Inflammatory macrophage treated with lipopolysaccharide for 4 hours (primary cell): ENCODE measurements at regions not wholly inside any gene's neighbourhood (a gene's known extent, or its start where the extent isn't known, plus 50 kb on each side); places are given as distances from the start of the nearest gene placed in this dataset.
"Not testable (repeated sequence)": the region's sequence is repeated elsewhere in the genome, so short reads cannot be mapped to it uniquely, and the experiment has no call there.

ENCODE experiments used
- DNase-seq: peaks from one replicate; pipeline ENCODE4 v3.0.0-alpha.2; 2020

DNA sequence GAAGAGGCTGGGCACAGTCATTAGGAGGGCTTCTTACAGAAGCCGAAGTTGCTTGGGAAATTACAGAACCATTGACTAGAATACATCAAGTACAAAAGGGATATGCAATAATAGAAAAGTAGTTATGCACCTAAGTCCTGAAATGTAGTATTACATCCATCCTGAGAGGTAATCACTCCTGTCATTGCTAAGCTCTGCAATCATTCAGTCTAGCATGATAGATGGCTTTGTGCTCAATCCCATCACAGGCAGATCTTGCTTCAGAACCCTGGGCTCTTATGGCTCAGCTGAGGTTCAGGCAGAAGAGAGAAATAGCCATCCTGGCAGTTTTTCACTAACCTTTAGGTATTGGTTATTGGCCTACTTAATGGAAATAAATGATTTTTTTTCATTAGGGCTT is 231.7 kb upstream of the AFF2 start:
- no peak for DNase-seq

GRCh38 chrX:148269513-148269912 is 230.9 kb upstream of the AFF2 start:
- DNase-seq: no peak

DNA sequence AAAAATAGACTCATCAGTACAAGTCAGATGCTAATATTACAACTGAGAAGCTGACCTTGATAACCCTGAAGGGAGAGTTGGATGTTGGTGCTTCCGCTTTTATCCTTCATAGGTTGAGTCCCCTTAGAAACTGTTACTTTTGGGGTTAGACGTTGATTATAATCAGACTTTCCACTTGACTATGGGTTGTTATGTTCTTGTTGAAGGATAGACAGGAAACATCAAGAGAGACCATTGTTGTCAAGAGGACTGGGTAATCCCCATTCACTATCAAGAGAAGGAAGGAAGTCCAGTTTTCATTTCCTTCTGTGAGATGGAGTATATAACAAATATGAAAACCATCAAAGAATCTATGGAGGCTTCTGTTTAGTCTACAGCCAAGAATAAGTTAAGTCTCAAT is 229.9 kb upstream of the AFF2 start:
- DNase-seq: no peak

- no peak for DNase-seq
These were observed 229.2 kb upstream of the AFF2 start for GRCh38 chrX:148271263-148271662.

- no peak for DNase-seq
These were observed 218.5 kb upstream of the AFF2 start for GRCh38 chrX:148281920-148282319.

GRCh38 chrX:148282504-148282903 is 217.9 kb upstream of the AFF2 start:
- no peak for DNase-seq

DNA sequence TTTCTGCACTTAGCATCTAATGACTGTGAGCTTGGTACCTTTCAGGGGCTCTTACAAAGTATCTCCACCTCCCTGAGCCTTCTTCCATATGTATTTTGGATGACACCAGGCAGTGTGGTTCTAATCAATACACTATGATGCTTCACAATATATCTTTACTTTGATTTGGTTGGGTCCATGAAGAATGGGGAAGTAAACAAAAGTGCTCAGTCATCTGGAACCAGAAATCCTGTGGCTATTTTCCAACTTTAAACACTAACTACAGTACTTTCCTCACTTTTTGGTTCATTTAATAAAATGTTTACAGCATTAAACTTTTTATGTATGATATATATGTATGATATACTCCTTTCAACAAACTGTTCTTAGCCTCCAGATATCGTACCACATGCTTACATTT is 216.4 kb upstream of the AFF2 start:
- DNase-seq: no peak

GRCh38 chrX:148284821-148285220 is 215.6 kb upstream of the AFF2 start:
- no peak for DNase-seq

GRCh38 chrX:148288451-148288850 is 212.0 kb upstream of the AFF2 start:
- DNase-seq: no peak

- DNase-seq: no peak
These were observed 210.4 kb upstream of the AFF2 start for GRCh38 chrX:148290041-148290440.

DNA sequence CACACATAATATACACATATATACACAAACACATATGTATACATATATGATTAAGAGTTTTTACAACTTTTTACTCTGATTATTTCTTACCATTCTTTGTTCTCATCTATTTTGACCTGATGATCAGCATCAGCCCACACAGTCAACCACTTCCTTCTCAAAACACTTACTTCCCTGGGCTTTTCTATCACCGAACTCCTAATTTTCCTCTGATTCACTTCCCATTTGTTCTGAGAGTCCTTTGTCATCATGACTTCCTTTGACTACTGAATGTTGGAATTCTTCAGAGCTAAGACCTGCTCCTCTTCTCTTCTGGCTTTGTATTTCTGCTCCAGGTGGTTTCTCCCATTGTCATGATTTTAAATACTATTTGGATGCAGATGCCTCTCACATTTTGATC is 209.5 kb upstream of the AFF2 start:
- peak; percentile 45 for DNase-seq

- DNase-seq: no peak
These were observed 201.7 kb upstream of the AFF2 start for GRCh38 chrX:148298737-148299136.

DNA sequence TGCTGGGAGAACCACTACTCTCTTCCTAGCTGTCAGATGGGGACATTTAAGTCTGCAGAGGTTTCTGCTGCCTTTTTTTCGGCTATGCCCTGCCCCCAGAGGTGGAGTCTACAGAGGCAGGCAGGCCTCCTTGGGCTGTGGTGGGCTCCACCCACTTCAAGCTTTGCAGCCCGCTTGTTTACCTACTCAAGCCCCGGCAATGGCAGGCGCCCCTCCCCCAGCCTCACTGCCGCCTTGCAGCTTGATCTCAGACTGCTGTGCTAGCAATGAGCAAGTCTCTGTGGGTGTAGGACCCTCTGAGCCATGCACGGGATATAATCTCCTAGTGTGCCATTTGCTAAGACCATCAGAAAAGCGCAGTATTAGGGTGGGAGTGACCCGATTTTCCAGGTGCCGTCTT is 195.2 kb upstream of the AFF2 start:
- not testable (repeated sequence) for DNase-seq

DNA sequence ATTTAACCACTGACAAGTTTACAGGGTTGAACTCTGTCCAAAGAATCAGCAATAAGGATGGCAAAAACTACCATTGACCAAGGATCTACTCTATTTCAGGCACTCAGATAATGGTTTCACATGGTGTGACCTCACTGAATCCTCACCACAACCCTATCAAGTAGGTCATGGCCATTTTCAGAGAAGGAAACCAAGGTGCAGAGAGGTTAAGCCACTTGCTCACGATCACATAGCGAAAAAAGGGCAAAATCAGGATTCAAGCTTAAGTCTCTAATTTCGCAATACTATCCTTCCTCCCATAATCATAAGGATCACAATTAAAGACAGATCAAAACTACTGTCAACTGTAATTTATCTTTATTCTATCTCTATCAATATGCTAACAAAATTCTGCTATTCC is 191.0 kb upstream of the AFF2 start:
- no peak for DNase-seq

DNA sequence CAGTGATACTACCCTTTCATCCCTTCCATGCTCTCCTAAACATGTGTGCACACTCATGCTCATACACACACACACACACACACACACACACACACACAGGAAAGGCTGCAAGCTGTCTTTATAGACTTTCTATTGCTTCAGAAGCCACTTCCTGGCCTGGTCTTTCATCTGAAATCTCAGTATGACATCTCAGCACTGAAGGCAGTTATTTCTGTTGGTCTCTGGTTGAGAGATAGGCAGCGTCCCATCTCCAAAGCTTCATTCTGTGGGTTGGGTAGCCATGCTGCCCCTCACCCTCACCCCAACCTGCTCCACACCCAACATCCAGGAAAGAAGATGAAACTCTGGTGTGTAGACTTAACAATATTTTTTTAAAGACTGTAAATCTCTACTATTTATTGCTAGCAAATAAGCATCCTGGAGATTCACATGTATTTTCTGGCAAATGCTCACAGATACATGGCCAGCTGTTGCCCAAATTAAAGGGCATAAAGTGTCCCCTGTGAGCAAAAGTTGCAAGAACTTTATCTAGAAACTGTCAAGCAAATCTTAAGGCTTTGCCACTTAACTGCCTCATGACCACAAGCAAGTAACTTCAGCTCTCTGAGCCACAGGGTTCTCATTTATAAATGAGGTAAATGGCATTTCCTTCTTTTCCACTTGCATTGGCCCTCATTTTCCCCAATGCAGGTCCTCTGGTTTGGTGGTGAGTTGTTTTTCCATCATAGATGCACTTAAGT is 189.8 kb upstream of the AFF2 start:
- DNase-seq: no peak

DNA sequence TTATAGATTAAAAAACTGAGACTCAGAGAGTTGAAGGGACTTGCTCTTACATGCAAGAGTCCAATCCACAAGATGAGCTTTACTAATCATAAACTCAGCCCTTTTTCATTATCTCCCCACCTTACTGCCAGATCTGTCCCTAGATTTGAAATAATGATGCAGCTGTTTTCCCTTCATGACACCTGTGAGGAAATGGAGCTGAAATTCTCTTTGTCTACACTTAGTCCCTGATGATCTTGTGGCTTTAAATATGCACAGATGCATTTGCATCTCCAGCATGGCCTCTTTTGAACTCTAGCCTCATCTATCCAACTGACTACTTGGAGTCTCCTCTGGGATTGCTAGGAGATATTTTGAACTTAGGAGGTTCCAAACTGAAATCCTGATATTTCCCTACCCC is 188.9 kb upstream of the AFF2 start:
- no peak for DNase-seq

- no peak for DNase-seq
These were observed 185.5 kb upstream of the AFF2 start for GRCh38 chrX:148314876-148315275.

DNA sequence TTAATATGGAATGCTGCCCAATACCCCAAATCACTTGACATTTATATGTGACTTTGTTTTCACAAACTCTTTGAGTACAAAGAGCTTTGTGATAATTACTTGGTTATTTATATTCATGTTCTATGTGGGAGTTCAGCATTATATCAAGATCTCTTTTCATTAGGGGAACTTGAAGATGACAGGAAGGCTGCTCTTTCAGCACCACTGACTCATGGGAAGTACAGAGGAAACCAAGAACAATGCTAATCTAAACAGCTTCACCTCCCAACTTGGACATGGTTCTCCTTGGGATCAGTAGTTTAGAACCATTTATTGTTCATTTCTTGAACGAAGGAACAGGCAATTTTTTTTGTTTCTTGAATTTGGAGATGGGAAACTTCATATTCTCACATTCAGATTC is 184.0 kb upstream of the AFF2 start:
- DNase-seq: peak; percentile 6

GRCh38 chrX:148322906-148323305 is 177.5 kb upstream of the AFF2 start:
- DNase-seq: no peak

- no peak for DNase-seq
These were observed 166.4 kb upstream of the AFF2 start for GRCh38 chrX:148333989-148334388.

DNA sequence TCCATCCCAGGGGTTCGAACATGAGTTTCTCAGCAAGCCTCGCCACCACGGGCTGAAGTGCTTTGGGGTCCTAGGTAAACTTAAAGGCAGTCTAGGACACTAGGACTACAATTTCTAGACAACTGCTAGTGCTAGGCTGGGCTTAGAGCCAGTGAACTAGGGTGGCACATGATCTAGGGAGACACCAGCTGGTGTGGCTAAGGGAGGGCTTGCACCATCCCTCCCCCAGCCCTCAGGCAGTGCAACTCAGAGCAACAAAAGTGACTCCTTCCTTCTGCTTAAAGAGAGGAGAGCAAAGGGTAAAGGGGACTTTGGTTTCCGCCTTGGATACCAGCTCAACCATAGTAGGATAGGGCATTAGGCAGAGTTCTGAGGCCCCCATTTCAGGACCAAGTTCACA is 162.5 kb upstream of the AFF2 start:
- DNase-seq: no peak

DNA sequence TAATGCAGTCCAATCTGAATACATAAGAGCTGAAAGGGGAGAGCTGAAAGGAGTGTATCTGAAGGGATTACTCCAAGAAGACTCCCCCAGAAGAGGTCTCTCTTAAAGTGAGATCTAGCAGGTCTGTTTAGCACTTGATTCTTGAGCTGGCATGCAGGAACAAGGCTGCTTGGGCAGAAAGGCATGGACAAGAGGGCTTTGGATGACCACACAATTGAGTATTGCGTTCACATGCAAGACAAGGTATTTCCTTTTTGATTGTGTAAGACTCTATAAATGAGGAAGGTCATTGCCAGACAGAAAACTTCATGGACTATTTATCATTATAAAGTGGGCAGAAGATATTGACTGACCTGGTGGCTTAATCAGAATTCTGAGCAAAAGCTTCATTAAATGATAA is 145.5 kb upstream of the AFF2 start:
- DNase-seq: peak; percentile 37

DNA sequence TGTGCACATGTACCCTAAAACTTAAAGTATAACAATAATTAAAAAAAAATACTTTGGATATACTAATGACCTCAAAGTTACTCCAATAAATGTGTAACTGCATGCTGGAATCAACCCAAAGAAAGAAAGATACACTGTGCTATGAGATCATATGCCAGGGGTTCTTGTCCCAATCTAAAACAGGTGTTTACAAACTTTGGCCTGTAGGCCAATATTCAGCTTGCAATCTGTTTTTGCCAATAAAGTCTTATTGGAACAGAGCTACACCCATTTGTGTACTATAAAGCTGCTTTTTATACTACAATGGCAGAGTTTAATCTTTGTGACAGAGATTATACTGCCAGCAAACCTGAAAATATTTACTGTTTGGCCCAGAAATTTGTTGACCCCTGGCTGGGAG is 138.8 kb upstream of the AFF2 start:
- DNase-seq: no peak

GRCh38 chrX:148363471-148364235 is 136.8 kb upstream of the AFF2 start:
- DNase-seq: no peak

DNA sequence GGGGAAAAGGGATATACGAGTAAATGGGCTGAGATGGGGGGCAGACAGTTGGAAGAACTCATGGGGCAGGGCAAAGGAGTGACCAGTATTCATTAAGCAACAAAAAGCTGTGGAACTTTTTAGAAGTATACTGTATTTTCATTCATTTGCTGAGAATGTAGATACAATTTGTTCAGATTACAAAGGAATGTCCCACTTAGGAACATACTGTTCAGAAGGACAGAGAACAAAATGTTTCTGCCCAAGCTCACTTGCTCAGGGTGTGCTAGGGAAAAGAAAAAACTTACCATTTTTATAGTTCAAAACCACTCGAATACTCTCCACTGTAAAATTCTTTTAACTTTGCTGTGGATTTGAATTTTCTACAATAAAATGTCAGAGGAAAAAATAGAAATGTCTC is 135.2 kb upstream of the AFF2 start:
- no peak for DNase-seq
